SK-N-SH (cell line): ENCODE measurements at regions not wholly inside any gene's neighbourhood (a gene's known extent, or its start where the extent isn't known, plus 50 kb on each side); places are given as distances from the start of the nearest gene placed in this dataset.

Experiments used
- CTCF ChIA-PET: fragments of 300-600, 350-600 bp; formaldehyde crosslinking; extraction: SDS; loops from one replicate; lab custom pipeline; 2021; lab: Yijun Ruan, JAX
- POLR2A ChIA-PET: fragments of 350-600 bp; sonication (Branson Sonifier 250); formaldehyde crosslinking; extraction: SDS; loops from one replicate; lab custom pipeline; 2020; ENCODE audit warnings: antibody characterized with exemption, inconsistent platforms; lab: Yijun Ruan, JAX
- DNase-seq: peaks from one replicate; pipeline ENCODE4 v3.0.0; 2012
- H2AFZ ChIP-seq: fragments of 200-600 bp; sonication (generic); 2 replicates; pipeline ENCODE4 v1.8.1; 2016; ENCODE audit warnings: antibody characterized with exemption, mild to moderate bottlenecking, low read depth
- H3F3A ChIP-seq: fragments of 200-600 bp; sonication (generic); replicated peaks from 2 replicates; pipeline ENCODE3; 2016; ENCODE audit warnings: antibody characterized with exemption, mild to moderate bottlenecking; ENCODE audit not compliant: insufficient read depth
- H3K27ac ChIP-seq, 2 experiments: fragments of 200-500 bp in 1 of 2; fragments of 200-600 bp in 1 of 2; sonication (Bioruptor generic) in 1 of 2; sonication (generic), shearing (Covaris generic) in 1 of 2; 2 replicates each; pipeline versions ENCODE4 v1.5.1 to v1.6.1; 2014 to 2016; ENCODE audit warnings: low read depth in 2 of 2, inconsistent platforms in 1 of 2, low read length in 1 of 2, mild to moderate bottlenecking in 1 of 2, mixed read lengths in 1 of 2
- H3K27me3 ChIP-seq: fragments of 200-600 bp; sonication (generic), shearing (Covaris generic); 2 replicates; pipeline ENCODE4 v1.6.1; 2016; ENCODE audit warnings: mixed run types; ENCODE audit not compliant: insufficient read depth
- H3K36me3 ChIP-seq, 2 experiments: fragments of 200-500 bp in 1 of 2; fragments of 200-600 bp in 1 of 2; sonication (Bioruptor generic) in 1 of 2; sonication (generic) in 1 of 2; replicated peaks in 1 of 2; 2 replicates each; pipeline versions ENCODE3 to v1.5.1; 2014 to 2016; ENCODE audit warnings: low read length in 1 of 2, mild to moderate bottlenecking in 1 of 2; ENCODE audit not compliant: insufficient read depth in 2 of 2, control insufficient read depth in 1 of 2
- H3K4me1 ChIP-seq, 2 experiments: fragments of 200-500 bp in 1 of 2; fragments of 200-600 bp in 1 of 2; sonication (Bioruptor generic) in 1 of 2; sonication (generic), shearing (Covaris generic) in 1 of 2; 2 replicates each; pipeline versions ENCODE4 v1.5.1 to v1.6.1; 2014 to 2016; ENCODE audit warnings: low read depth in 1 of 2, low read length in 1 of 2, mixed run types in 1 of 2; ENCODE audit not compliant: insufficient read depth in 2 of 2, control insufficient read depth in 1 of 2
- H3K4me2 ChIP-seq: fragments of 200-600 bp; sonication (generic), shearing (Covaris generic); 2 replicates; pipeline ENCODE4 v1.6.1; 2017; ENCODE audit warnings: mixed run types
- H3K4me3 ChIP-seq, 2 experiments: fragments of 200-500 bp in 1 of 2; fragments of 200-600 bp in 1 of 2; sonication (Bioruptor generic) in 1 of 2; sonication (generic), shearing (Covaris generic) in 1 of 2; 2 replicates each; pipeline versions ENCODE4 v1.5.1 to v1.8.1; 2014 to 2016; ENCODE audit warnings: low read depth in 2 of 2, inconsistent platforms in 1 of 2, low read length in 1 of 2, mild to moderate bottlenecking in 1 of 2, mixed read lengths in 1 of 2, moderate library complexity in 1 of 2
- H3K79me2 ChIP-seq: fragments of 200-600 bp; sonication (generic); 2 replicates; pipeline ENCODE4 v1.8.1; 2017; ENCODE audit warnings: mild to moderate bottlenecking; ENCODE audit not compliant: insufficient read depth
- H3K9ac ChIP-seq: fragments of 200-600 bp; sonication (generic); 2 replicates; pipeline ENCODE4 v1.6.1; 2017; ENCODE audit warnings: mixed run types
- H3K9me2 ChIP-seq: fragments of 200-600 bp; sonication (generic); 2 replicates; pipeline ENCODE4 v1.6.1; 2017; ENCODE audit warnings: mixed run types
- H3K9me3 ChIP-seq: fragments of 200-600 bp; sonication (generic); 2 replicates; pipeline ENCODE4 v1.6.1; 2017; ENCODE audit warnings: mixed run types, mild to moderate bottlenecking, moderate library complexity
- H4K20me1 ChIP-seq: fragments of 200-600 bp; sonication (generic); 2 replicates; pipeline ENCODE4 v1.6.1; 2017; ENCODE audit warnings: mild to moderate bottlenecking, mixed run types; ENCODE audit not compliant: insufficient read depth
- CHD2 ChIP-seq: fragments of 150-350 bp; IDR thresholded peaks from 2 replicates; pipeline ENCODE4 v1.6.1; 2018; ENCODE audit warnings: low read length; ENCODE audit not compliant: partially characterized antibody
- EP300 ChIP-seq, 2 experiments: IDR thresholded peaks; 2 replicates each; pipeline versions ENCODE4 v1.4.0 to v1.6.1; 2012; ENCODE audit warnings: borderline replicate concordance in 1 of 2, low read depth in 1 of 2, low read length in 1 of 2
- EZH2phosphoT487 ChIP-seq: fragments of 200-600 bp; sonication (generic); IDR thresholded peaks from 2 replicates; pipeline ENCODE4 v1.6.1; 2017; ENCODE audit warnings: low read depth, mixed run types, mild to moderate bottlenecking, antibody characterized with exemption, moderate library complexity, borderline replicate concordance
- FOSL2 ChIP-seq: IDR thresholded peaks from 2 replicates; pipeline ENCODE4 v1.4.0; 2012; ENCODE audit warnings: low read depth, mild to moderate bottlenecking, moderate library complexity, borderline replicate concordance
- FOXM1 ChIP-seq: IDR thresholded peaks from 2 replicates; pipeline ENCODE4 v1.4.0; 2012; ENCODE audit warnings: low read depth, mild to moderate bottlenecking
- IRF3 ChIP-seq: fragments of 150-350 bp; IDR thresholded peaks from 2 replicates; pipeline ENCODE4 v1.6.1; 2016; ENCODE audit warnings: mild to moderate bottlenecking, low read depth, low read length
- MAX ChIP-seq: IDR thresholded peaks from 2 replicates; pipeline ENCODE4 v1.4.0; 2012; ENCODE audit warnings: low read depth
- MXI1 ChIP-seq: IDR thresholded peaks from 2 replicates; pipeline ENCODE4 v1.6.1; 2012; ENCODE audit warnings: mild to moderate bottlenecking, low read depth, low read length, improper control_type of control experiment
- NRF1 ChIP-seq: IDR thresholded peaks from 2 replicates; pipeline ENCODE4 v1.6.1; 2012; ENCODE audit warnings: low read depth, mild to moderate bottlenecking, low read length
- RAD21 ChIP-seq: IDR thresholded peaks from 2 replicates; pipeline ENCODE4 v1.6.1; 2012; ENCODE audit warnings: mild to moderate bottlenecking, low read length
- SIN3A ChIP-seq: IDR thresholded peaks from 2 replicates; pipeline ENCODE4 v1.6.1; 2012; ENCODE audit warnings: low read depth, mild to moderate bottlenecking, low read length, moderate library complexity, borderline replicate concordance
- SMC3 ChIP-seq: IDR thresholded peaks from 2 replicates; pipeline ENCODE4 v1.6.1; 2012; ENCODE audit warnings: low read depth, low read length, improper control_type of control experiment
- TAF1 ChIP-seq: IDR thresholded peaks from 2 replicates; pipeline ENCODE4 v1.6.1; 2012; ENCODE audit warnings: low read depth, mild to moderate bottlenecking, low read length, moderate library complexity, borderline replicate concordance
- TEAD4 ChIP-seq: IDR thresholded peaks from 2 replicates; pipeline ENCODE4 v1.4.0; 2012; ENCODE audit warnings: mild to moderate bottlenecking, borderline replicate concordance; ENCODE audit not compliant: insufficient read depth
- USF1 ChIP-seq: IDR thresholded peaks from 2 replicates; pipeline ENCODE4 v1.4.0; 2012; ENCODE audit warnings: low read depth, borderline replicate concordance
- USF2 ChIP-seq: fragments of 150-350 bp; IDR thresholded peaks from 2 replicates; pipeline ENCODE4 v1.6.1; 2017; ENCODE audit warnings: antibody characterized with exemption, low read length, low read depth, borderline replicate concordance
- YY1 ChIP-seq: IDR thresholded peaks from 2 replicates; pipeline ENCODE4 v1.4.0; 2012; ENCODE audit warnings: low read depth, mild to moderate bottlenecking
- ZBTB33 ChIP-seq: IDR thresholded peaks from 2 replicates; pipeline ENCODE4 v1.4.0; 2012; ENCODE audit warnings: low read depth, borderline replicate concordance
- WGBS: methylation state at CpG from one replicate; pipeline ENCODE4 v1.1.6; 2017; ENCODE audit warnings: low lambda C conversion rate; 5-methylcytosine and 5-hydroxymethylcytosine counted together

- TF ChIP-seq IRF3 = no peak
- TF ChIP-seq FOXM1 = no peak
- TF ChIP-seq NRF1 = no peak
- no peak for TF ChIP-seq YY1
- no peak for TF ChIP-seq EZH2phosphoT487
- TF ChIP-seq USF2 = no peak
These were observed 515.2 kb downstream of the NTRK3 start (continued) for GRCh38 chr15:87741350-87741749.

- no peak for TF ChIP-seq TAF1
- no peak for TF ChIP-seq MXI1
- no peak for TF ChIP-seq MAX
- TF ChIP-seq EP300 (IDR thresholded peaks at IDR 0.05; ENCODE audit: borderline replicate concordance in 1 of 2, low read depth in 1 of 2, low read length in 1 of 2) = no peak
- no peak for TF ChIP-seq RAD21
- no peak for TF ChIP-seq ZBTB33
- no peak for TF ChIP-seq SIN3A
- TF ChIP-seq FOXM1 = no peak
- no peak for TF ChIP-seq USF1
- no peak for TF ChIP-seq USF2
- TF ChIP-seq FOSL2 = no peak
- no peak for TF ChIP-seq IRF3
- no peak for TF ChIP-seq SMC3
- TF ChIP-seq CHD2 = no peak
- no peak for TF ChIP-seq YY1
- TF ChIP-seq TEAD4 = no peak
- Histone ChIP-seq H4K20me1 (no peaks in the 10 kb centered on the region), H3K9me2 (no peaks in the 10 kb centered on the region), H3K27ac (no peak overlapping the region), H3K4me2 (no peak overlapping the region), H3K9me3 (no peaks in the 10 kb centered on the region), H3K27me3 (no peaks in the 10 kb centered on the region), H3K79me2 (no peaks in the 10 kb centered on the region), H3K4me3 (no peak overlapping the region), H3K36me3 (no peaks in the 10 kb centered on the region), H3K4me1 (peaks cover 2 to 11% of the 10 kb centered on the region in 2 experiments), H3F3A (peaks cover 5% of the 10 kb centered on the region), H2AFZ (no peak overlapping the region), H3K9ac (no peak overlapping the region)
- WGBS = 83% methylated on average over 5 of the region's 5 CpGs
- ChIA-PET CTCF (no interaction called here), POLR2A (no interaction called here)
- no peak for DNase-seq
These were observed 515.7 kb downstream of the NTRK3 start for GRCh38 chr15:87740655-87741344.
